ENCODE measurements at regions not wholly inside any gene's neighbourhood (a gene's known extent, or its start where the extent isn't known, plus 50 kb on each side); places are given as distances from the start of the nearest gene placed in this dataset.

GRCh38 chr13:31437975-31438374, 238.2 kb downstream of the B3GLCT start:
- POLR2A ChIA-PET, result no interaction called here
- CTCF ChIA-PET, result interaction anchor here (0.6 to 1.7 kb wide), 3 partner anchors 12 to 202 kb away, joined by 3 to 5 read pairs (median 3); no protein-coding TSS in a partner anchor

GRCh38 chr13:31440132-31440531, 240.4 kb downstream of the B3GLCT start:
- Histone ChIP-seq H3K9me3 (no peaks in the 10 kb centered on the region), H3K4me2 (no peak overlapping the region), H3K27ac (no peak overlapping the region), H3K4me3 (no peak overlapping the region), H3K4me1 (no peaks in the 10 kb centered on the region)
- WGBS (ENCODE audit: missing lambda C conversion rate), result 54% methylated on average over 2 of the region's 2 CpGs
- FAIRE-seq (no peak), ATAC-seq (no peak), DNase-seq (ENCODE audit: low read depth in 1 of 2, low spot score in 1 of 2) (no peak)
- ChIA-PET POLR2A (no interaction called here), CTCF (interaction anchor here (0.9 to 1.0 kb wide), 2 partner anchors 9 to 16 kb away, joined by 3 read pairs; no protein-coding TSS in a partner anchor)
- no peak for TF ChIP-seq ATOH8 (CRISPR knock-in tag; IDR thresholded peaks at IDR 0.05; ENCODE audit: low read depth)
- TF ChIP-seq PBX3 (IDR thresholded peaks at IDR 0.05), result no peak
- no peak for TF ChIP-seq TP53 (CRISPR knock-in tag; IDR thresholded peaks at IDR 0.05)
- TF ChIP-seq CHD2 (IDR thresholded peaks at IDR 0.05; ENCODE audit: low read length, partially characterized antibody), result no peak
- no peak for TF ChIP-seq CEBPB (IDR thresholded peaks at IDR 0.05)
- TF ChIP-seq MYC (IDR thresholded peaks at IDR 0.05; ENCODE audit: borderline replicate concordance, low read length), result no peak
- TF ChIP-seq GATA3 (IDR thresholded peaks at IDR 0.05; ENCODE audit: borderline replicate concordance), result no peak
- no peak for TF ChIP-seq RFX5 (IDR thresholded peaks at IDR 0.05)
- no peak for TF ChIP-seq CTCF (IDR thresholded peaks at IDR 0.05)
- TF ChIP-seq ZNF302 (CRISPR knock-in tag; IDR thresholded peaks at IDR 0.05), result no peak
- TF ChIP-seq USF2 (IDR thresholded peaks at IDR 0.05), result no peak
- no peak for TF ChIP-seq RARB (CRISPR knock-in tag; IDR thresholded peaks at IDR 0.05)
- no peak for TF ChIP-seq MAFK (IDR thresholded peaks at IDR 0.05; ENCODE audit: partially characterized antibody)
- no peak for TF ChIP-seq JUNB (IDR thresholded peaks at IDR 0.05)

More at GRCh38 chr13:31437975-31438374, 238.2 kb downstream of the B3GLCT start:
- DNase-seq (ENCODE audit: low read depth in 1 of 2, low spot score in 1 of 2), result no peak
- Histone ChIP-seq H3K27ac (no peak overlapping the region), H3K4me1 (no peaks in the 10 kb centered on the region), H3K4me2 (no peak overlapping the region), H3K4me3 (no peak overlapping the region), H3K9me3 (no peaks in the 10 kb centered on the region)
- TF ChIP-seq HES2 (IDR thresholded peaks at IDR 0.05), result no peak
- no peak for TF ChIP-seq MYC (IDR thresholded peaks at IDR 0.05; ENCODE audit: borderline replicate concordance, low read length)
- TF ChIP-seq PBX3 (IDR thresholded peaks at IDR 0.05), result no peak
- no peak for TF ChIP-seq POLR2A (IDR thresholded peaks at IDR 0.05; ENCODE audit: low read length)
- TF ChIP-seq CTCF (IDR thresholded peaks at IDR 0.05), result no peak
- TF ChIP-seq ZSCAN20 (CRISPR knock-in tag; IDR thresholded peaks at IDR 0.05), result no peak
- no peak for TF ChIP-seq E2F6 (IDR thresholded peaks at IDR 0.05; ENCODE audit: borderline replicate concordance, low read depth)
- ATAC-seq, result no peak
- FAIRE-seq, result no peak
- WGBS (ENCODE audit: missing lambda C conversion rate), result 48% methylated on average over 3 of the region's 3 CpGs

Data from A549 (cell line).